ENCODE measurements at regions not wholly inside any gene's neighbourhood (a gene's known extent, or its start where the extent isn't known, plus 50 kb on each side); places are given as distances from the start of the nearest gene placed in this dataset.

DNA sequence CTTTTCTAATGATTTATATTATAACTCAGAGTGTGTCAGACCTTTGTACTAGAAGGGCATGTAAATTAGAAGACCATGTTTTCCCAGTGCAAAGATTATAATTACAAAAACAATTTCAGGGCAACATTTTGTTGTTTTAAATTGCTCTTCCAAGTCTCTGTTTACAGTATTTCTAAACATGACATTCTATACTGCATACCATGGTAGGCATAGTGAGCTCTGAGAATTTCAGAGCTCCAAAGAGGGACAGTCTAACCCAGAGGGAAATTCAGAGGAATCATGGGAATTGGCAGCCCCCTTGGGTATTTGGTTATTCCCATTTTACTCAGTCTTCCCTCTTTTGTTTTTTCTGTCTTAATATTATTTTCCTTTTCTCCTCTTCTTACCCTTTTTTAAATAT is 361.5 kb upstream of the SEMA6D start:
- H3K4me3 ChIP-seq (ENCODE audit: low read depth, low read length) = no peak overlapping the region
- DNase-seq (ENCODE audit: low read depth) = no peak
- TF ChIP-seq CTCF (conservative IDR thresholded peaks at IDR 0.05; ENCODE audit: low read depth, low read length) = no peak

DNA sequence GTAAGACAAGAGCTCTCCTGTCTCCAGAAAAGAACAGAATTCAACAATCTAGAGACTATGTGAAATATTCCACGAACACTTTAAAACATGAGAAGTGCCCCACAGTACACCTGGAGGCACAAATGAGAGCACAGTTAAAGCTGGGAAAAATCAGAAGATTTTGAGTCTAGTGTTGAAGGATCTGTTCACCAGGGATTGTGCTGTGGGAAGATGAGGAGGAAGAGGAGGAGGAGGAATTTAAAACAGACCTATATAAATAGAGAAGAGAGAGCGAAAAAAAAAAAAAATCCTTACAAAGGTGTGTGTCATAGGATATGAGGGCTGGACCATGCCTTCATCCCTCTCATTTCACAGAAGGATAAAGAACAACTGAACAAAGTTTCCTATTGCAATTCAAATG is 361.0 kb upstream of the SEMA6D start:
- DNase-seq (ENCODE audit: low read depth) = no peak
- no peak overlapping the region for H3K4me3 ChIP-seq (ENCODE audit: low read depth, low read length)
- TF ChIP-seq CTCF (conservative IDR thresholded peaks at IDR 0.05; ENCODE audit: low read depth, low read length) = no peak

DNA sequence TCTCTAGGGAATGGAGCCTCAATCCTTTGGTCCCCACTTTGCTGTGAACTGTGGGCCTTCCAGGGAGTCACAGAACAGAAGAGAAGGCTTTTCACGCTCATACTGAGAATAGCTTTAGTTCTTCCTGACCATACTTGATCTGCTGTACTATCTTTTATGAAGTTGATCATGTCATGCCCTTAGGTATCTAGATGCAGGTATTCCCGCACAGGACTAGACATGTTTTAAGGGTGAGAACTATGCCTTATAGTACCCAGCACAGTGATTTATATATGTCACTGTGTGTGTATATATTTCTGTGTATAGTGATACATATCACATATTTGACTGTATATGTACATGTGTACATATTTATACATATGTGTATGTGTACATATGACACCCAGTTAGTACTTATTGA is 358.4 kb upstream of the SEMA6D start:
- H3K4me3 ChIP-seq (ENCODE audit: low read depth, low read length) = no peak overlapping the region
- no peak for DNase-seq (ENCODE audit: low read depth)
- TF ChIP-seq CTCF (conservative IDR thresholded peaks at IDR 0.05; ENCODE audit: low read depth, low read length) = no peak

DNA sequence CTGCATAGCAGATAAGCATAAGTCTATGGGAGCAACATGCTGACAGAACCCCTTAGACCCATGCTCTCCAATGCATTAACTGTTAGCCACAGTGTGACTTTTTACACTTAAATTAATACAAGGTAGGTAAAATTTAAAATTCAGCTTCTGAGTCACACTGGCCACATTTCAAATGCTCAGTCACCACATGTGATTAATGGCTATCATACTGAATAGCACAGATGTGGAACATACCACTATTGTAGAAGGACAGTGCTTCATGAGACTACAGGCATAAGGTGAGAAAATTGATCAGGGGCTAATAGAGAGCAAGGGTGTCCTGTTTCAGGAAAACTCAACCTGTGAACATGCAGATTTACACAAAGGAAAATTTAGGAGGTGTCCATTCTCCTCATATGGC is 357.0 kb upstream of the SEMA6D start:
- no peak for TF ChIP-seq CTCF (conservative IDR thresholded peaks at IDR 0.05; ENCODE audit: low read depth, low read length)
- DNase-seq (ENCODE audit: low read depth) = no peak
- no peak overlapping the region for H3K4me3 ChIP-seq (ENCODE audit: low read depth, low read length)

DNA sequence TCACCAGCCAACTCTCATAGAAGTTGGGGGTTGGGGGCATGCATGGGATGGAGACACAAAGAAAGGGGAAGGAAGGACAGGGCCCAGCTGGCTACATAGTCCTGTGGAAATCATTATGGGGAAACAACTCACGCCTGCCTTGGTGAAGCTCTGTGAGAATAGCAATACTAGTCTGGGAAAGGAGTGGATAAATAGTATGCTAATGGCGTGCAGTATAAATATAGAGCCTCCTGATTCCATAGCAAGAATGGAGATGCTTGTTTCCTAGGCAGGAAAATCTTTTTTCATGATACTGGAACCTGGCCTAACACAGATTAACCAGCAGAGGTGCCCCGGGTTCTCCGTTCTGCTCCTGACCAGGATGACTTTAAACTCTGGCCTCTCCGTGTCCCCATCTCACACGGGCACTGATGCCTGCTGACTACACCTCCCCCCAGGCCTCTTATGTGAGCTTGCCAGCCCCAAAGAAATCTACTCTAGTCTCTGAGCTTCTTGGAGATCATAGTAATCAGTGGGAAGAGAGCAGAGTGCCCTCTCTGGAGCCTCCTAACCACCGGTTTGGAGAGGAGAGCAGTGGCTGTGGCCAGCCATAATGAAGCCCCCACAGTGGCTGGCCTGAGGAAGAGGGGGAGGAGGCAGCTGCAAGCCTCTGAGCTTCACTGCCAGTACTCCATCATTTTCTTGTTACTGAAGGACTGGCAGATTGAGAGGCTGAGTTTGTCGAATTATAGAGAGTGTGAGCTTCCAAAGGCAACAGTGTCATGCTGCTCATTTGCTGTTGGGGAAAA is 355.0 kb upstream of the SEMA6D start:
- no peak for DNase-seq (ENCODE audit: low read depth)
- no peak for TF ChIP-seq CTCF (conservative IDR thresholded peaks at IDR 0.05; ENCODE audit: low read depth, low read length)
- no peak overlapping the region for H3K4me3 ChIP-seq (ENCODE audit: low read depth, low read length)

DNA sequence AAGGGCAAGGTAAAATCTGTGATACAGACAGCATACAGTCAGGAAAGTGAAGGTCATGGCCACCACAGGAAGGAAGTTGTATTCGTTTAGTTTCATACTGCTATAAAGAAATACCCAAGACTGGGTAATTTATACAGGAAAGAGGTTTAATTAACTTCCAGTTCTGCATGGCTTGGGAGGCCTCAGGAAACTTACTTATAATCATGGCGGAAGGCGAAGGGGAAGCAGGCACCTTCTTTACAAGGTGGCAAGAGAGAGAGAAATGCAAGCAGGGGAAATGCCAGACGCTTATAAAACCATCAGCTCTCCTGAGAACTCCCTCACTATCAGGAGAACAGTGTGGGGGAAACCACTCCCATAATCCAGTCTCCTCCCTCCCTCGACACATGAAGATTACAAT is 353.7 kb upstream of the SEMA6D start:
- no peak for TF ChIP-seq CTCF (conservative IDR thresholded peaks at IDR 0.05; ENCODE audit: low read depth, low read length)
- no peak for DNase-seq (ENCODE audit: low read depth)
- H3K4me3 ChIP-seq (ENCODE audit: low read depth, low read length) = no peak overlapping the region

Measured in choroid plexus epithelial cell (primary cell).